ENCODE measurements at regions not wholly inside any gene's neighbourhood (a gene's known extent, or its start where the extent isn't known, plus 50 kb on each side); places are given as distances from the start of the nearest gene placed in this dataset.
"Not testable (repeated sequence)": the region's sequence is repeated elsewhere in the genome, so short reads cannot be mapped to it uniquely, and the experiment has no call there.

DNA sequence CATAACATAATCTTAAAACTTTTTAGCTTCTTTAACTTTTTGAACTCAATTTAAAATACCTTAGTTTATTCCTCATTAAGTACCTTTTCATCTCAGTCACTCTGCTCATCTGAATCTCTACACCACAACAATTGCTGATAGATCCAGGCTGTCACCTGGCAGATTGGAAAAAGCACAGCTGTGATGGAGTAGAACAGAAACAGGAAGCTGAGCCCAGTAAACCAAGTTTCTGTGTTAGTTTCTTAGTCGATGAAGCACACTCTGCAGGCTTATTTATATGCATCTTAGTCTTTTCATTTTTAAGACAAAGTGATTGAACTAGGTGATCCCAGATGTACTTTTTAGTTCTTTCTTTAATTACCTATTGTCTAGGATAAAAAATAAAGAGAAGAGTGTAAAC lies 1398.0 kb upstream of the ALCAM start:
- DNase-seq (ENCODE audit: low read depth in 2 of 2): no peak

DNA sequence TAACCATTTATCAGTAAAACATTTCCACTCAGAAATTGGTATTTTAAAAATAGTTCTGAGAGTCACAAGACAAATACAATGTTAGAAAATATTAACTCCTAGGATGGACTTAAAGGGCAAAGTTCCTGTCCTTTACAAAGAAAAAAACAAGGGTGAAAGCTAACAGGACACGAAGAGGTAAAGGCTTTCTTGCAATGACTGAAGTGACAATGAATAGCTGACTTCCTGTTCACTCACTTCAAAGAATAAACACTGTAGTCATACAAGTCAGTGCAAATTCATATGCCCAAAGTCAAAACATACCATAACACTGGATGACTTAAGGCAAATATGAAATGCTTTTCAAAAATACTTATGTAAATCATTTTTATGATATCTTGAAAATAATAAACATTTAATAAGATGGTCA lies 1389.8 kb upstream of the ALCAM start:
- no peak for DNase-seq (ENCODE audit: low read depth in 2 of 2)

DNA sequence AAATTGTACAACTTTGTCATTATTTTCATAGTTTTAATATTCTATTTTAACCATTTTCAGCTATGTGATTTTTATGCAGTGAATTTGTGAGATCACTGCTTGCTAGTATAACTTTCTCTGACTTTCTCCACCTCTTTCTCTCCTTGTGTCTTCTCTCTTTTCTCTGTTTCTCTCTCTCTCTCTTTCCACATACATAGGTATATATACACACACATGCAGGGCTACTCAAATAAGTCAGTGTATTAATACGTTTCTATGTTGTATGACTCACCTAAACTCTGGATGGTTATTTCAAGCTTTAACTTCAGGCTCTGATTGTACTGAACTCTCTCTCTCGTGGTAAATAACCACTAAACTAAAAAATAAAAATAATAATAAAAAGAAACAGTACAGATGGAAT lies 1389.3 kb upstream of the ALCAM start:
- DNase-seq (ENCODE audit: low read depth in 2 of 2): no peak

DNA sequence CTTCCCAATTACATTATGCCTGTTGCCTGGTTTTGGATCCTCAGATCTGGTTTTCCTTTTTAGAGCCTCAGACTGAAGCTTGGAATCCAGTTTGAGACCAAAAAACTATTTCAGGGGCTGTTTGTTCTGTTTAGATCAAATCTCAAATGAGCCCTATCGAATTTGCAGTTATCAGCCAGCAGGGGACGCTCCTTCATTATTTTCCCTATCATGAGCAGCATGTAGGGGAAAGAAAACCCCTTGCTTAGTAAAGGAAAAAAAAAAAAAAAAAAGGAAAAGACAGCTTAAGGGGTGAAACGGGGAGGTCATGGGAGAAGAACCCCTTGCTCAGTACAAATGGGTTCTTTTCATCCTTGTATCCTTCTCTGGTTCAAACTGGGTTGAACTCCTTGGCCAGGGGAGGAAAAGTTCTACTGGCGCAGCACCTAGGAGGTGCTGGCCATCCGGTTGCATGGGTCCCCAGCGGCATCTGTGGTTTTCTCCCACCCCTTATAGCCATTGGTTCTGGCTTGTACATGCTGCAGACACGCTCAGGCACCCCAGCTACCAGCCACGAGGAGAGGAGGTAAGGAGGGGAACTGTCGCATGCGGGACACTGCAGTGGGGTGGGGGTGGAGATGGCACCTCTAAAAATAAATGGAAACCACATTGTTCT lies 1375.1 kb upstream of the ALCAM start:
- peak; percentile 3 to 13 for DNase-seq (ENCODE audit: low read depth in 2 of 2)

DNA sequence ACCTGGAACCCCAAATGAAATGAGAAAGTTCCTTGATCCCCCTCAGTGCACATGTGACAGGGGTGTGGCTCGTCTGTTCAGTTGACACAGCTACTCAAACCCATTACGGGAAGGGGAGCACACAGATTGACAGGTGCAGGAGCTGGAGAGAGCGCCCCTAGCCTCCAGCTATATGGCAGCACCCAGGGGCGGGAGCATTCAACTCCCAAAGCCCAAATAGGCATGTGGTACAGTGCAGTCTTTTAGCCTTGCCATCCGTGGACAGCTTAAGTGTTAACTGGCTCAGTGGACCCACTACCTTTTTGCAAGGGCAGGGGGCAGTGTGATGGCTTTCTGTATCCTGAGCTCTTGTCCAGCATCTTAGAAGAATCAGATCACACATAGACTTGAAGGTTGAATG lies 1374.2 kb upstream of the ALCAM start:
- DNase-seq (ENCODE audit: low read depth in 2 of 2): no peak

DNA sequence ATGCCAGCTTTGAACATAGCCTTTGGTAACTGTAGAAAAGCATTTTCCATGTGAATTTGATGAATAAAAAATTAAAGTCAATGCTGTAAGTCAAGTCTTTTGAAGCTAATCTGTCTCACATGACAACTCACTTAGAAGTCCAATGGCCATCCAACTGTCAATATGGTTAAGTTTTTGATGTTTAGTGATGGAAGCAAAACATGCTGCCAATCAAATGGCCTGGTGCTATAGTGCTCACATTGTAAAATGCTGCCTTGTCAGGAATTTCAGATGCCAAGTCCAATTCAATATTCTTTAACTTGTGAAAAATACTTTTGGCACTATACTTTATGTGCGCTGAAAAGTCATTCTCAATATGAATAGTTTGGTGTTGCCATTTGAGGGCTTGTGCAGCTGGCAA lies 1361.8 kb upstream of the ALCAM start:
- no peak for DNase-seq (ENCODE audit: low read depth in 2 of 2)

DNA sequence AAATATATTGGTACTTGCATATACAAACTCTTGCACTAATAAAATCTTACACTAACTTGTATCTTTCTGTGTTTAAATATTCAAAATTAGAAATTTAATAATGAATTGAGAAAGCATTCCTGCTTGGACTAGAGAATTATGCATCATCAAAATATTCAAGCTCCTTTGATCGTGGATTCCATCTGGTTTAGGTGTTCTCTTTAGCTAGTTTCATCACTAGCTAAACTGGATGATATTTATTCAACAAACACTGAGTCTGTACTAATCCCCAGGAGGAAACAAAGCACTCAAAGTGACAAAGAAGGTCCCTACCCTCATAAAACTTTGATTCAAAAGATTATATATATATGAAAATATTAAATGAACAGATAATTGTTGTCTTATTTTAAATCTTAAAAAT lies 1360.9 kb upstream of the ALCAM start:
- no peak for DNase-seq (ENCODE audit: low read depth in 2 of 2)

DNA sequence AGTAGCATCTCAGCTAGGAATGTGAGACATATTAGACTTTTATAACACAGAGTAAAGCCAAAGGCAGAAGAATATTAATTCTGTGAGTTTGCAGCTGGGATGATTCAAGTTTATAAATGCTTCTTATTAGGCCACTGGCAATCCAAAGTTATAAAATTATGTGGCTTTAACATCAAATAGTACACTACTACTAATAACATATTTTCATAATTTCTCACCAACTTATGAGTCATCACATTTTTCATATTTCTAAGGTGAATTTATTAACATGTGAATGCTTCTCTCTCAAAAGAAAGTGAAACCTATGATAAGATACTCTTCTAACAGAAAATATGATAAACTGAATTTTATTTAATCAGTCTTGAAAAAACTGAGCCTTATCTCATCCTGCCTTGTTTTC lies 1348.2 kb upstream of the ALCAM start:
- no peak for DNase-seq (ENCODE audit: low read depth in 2 of 2)

DNA sequence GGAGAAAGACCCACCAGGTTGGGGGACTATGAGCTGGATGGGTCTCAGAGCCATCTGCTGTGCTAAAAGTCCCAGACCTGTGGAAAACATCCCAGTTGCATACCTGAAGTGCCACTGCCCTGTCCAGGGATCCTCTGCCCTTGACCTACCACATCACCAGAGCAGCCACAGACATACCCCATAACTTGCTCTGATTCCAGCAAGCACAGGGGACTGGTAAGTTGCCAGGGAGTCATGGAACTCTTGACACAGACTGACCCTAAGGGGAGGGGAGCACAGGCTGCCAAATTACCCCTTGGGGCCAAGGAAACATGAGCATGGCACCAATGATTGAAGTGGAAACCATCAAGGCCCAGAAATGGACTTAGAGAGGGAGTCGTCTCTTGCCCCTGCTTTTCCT lies 1335.1 kb upstream of the ALCAM start:
- no peak for DNase-seq (ENCODE audit: low read depth in 2 of 2)

DNA sequence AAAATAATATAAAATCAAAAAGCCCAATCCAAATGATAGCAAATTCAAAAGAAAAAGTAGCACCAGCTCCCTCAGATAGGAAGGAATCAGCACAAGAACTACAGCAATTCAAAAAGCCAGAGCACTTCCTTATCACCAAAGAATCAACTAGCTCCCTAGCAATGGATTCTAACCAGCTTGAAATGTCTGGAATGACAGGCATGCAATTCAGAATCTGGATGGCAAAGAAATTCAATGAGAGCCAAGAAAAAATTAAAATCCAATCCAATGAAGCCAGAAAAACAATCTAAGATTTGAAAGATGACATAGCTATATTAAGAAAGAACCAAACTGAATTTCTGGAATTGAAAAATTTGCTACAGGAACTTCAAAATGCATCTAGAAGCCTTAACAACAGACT lies 1334.4 kb upstream of the ALCAM start:
- peak in 1 of 2 experiments; percentile 0 for DNase-seq (ENCODE audit: low read depth in 2 of 2)

DNA sequence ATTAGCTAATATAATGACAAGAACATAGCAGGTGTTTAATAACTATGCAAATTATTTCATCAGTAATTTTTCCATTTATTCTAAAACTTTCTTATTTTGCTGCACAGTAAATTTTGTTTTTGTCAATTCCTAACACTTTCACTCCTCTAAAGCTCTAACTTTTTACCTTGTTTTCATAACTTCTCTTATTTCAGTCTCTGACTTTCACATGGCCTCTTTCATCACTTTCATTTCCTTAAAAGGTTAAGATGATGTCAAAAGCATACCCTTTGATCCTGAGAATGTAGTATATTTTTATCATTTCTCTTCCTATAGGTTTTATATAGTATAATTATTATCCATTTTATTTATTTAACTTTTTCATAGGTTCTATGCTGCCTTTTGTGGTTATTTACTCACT lies 1325.8 kb upstream of the ALCAM start:
- DNase-seq (ENCODE audit: low read depth in 2 of 2): no peak

DNA sequence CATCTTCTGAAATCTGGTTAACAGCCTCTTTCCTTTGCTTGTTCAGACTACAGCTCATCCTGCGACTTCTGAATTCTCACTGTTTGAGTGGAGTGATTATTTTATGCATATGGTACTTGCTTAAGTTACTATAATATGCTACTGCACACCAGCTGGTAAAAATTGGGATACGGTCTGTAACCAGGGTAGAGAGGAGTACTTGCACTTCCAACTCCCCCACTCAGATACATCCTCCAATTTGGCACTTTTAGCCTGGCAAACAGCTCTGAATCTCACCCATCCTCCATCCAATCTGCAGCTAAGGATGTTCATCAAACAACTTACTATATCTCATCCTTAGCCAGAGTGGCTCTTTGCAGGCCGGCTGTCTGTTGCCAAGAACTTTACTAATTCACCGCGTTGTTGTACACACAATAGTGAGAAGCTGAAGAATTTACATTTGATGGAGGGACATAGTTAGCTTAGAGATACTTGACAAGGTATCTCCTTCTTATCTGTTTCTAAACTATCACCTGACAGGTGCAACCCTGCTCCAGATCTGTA lies 1323.6 kb upstream of the ALCAM start:
- not testable (repeated sequence) for DNase-seq (ENCODE audit: low read depth in 2 of 2)

DNA sequence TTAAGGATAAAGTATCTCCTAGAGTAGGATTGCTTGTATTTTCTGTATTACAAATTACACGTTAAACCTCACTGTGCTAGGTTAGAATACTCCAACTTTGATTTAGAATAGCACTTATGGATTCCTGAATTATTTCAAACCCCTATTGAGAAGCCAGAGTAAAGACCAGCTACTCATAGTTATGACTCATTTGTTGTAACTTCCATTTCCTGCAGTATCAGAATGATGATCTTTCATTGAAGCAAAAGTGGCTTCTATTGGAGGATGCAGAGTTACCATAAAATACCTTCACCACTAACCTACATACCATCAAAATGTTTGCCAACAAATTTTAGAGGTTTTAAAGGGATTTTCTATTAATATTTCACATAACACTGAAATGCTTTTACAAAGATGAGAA lies 1322.7 kb upstream of the ALCAM start:
- no peak for DNase-seq (ENCODE audit: low read depth in 2 of 2)

DNA sequence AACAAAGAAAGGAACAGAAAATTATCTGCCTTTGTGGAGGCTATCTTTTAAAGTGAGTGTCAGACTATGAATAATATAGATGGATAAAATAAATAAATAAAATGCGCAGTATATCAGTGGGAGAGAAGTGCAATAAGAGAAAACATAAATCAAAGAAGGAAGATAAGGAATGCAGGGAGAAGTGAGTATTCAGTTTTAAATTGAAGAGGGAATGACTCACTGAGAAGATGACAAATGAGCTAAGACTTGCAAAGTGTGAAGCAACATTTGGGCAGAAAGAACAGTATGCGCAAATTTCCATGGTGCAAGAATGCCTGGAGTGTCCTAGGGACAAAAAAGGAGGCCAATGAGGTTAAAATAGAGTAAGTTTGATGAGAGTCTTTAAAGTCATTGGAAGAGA lies 1300.1 kb upstream of the ALCAM start:
- DNase-seq (ENCODE audit: low read depth in 2 of 2): peak; percentile 23 to 24

DNA sequence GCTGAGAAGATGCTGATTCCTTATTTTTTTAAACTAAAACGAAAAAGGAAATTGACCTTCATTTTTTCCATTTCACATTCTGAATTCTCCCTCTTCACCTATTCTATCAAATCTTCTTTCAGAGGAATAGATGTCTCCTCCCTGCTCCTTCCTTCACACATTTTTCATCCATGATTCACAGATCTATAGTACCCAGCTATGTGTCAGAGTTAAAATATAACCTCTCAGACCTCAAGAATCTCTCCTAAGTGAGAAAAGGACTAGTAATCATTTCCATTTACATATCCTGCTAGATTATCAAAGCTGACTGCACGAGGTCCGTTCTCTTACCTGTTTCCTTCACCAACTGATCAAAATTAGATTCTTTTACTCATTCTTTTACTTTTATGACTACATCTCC lies 1297.6 kb upstream of the ALCAM start:
- peak; percentile 9 to 14 for DNase-seq (ENCODE audit: low read depth in 2 of 2)

DNA sequence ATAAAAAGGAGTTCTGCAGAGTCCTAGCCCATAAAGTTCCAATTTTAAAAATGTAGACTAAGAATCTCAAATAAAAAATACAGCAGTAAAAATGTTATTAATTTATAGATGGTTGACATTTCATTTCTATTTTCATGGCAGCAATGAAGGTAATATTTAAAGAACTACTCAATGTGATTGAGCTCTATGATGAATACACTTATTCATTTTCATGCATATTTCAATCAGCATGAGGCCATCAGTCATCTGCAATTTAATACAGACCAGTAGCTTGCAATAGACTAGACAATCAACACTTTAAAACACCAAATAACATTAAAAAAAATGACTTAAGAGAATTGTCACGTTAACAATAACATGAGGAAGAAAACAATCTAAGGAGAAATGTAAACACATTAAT lies 1295.8 kb upstream of the ALCAM start:
- no peak for DNase-seq (ENCODE audit: low read depth in 2 of 2)

DNA sequence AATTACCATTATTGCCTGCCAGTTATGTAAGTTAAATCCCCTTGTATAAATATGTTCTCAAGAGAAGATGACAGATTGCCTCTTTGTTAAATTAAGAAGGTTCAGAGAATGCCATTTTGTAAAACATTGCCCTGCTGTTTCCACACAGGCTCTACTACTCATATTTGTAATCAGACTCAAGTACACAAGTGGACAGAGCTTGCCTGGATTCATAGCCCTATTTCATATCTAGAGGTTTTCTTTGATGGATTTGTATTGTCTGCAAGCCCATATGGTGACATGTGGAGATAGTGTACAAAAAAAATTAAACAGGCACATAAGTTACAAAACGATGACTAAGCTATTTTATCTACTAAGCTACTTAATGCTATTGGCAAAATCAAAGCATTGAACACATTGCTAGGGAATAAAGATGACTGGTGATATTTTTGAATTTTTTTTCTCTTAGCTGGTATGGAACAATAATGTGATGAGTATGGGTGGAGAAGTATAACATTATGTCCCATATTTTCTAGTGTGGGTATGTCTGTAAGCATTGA lies 1286.6 kb upstream of the ALCAM start:
- DNase-seq (ENCODE audit: low read depth in 2 of 2): no peak

DNA sequence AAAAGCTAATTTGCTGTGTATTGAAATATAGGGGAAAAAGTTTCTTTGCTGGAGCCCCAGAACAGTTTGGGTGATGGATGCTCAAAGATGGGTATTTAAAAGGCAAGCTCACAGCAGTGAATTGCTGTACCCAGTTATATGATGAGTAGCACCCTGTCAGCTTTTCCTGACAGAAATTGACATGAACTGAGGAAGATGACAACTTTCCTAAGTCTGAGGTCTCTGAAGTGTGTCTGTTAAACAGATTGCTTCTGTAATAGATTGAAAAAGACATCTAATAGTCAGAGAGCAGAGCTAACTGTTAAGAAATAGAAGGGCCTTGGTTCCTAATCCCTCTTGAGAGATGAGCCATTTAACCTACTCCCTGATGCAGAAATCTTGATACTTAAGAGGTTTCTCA lies 1278.0 kb upstream of the ALCAM start:
- no peak for DNase-seq (ENCODE audit: low read depth in 2 of 2)

DNA sequence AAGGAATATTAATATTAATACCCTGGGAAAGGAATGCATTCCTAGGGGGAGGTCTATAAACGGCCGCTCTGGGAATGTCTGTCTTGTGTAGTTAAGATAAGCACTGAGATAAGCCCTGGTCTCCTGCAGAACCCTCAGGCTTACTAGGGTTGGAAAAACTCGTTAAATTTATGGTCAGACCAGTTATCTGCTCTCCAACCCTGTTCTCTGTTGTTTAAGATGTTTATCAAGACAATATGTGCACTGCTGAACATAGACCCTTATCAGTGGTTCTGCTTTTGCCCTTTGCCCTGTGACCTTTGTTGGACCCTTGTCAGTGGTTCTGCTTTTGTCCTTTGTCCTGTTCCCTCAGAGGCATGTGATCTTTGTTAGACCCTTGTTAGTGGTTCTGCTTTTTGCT lies 1276.7 kb upstream of the ALCAM start:
- DNase-seq (ENCODE audit: low read depth in 2 of 2): not testable (repeated sequence)

DNA sequence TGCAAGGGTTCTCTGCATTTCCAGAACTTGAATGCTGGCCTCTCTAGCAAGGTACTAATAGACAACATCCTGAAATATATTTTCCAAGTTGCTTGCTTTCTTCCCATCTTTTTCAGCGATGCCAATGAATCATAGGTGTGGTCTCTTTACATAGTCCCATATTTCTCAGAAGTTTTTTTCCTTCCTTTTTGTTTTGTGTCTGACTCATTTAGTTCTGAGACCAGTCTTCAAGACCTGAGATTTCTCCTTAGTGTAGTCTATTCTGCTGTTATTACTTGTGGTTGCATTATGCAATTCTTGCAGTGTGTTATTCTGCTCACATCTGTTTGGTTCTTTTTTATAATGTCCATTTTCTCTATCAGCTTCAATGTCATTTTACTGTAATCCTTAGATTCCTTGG lies 1265.0 kb upstream of the ALCAM start:
- DNase-seq (ENCODE audit: low read depth in 2 of 2): no peak

DNA sequence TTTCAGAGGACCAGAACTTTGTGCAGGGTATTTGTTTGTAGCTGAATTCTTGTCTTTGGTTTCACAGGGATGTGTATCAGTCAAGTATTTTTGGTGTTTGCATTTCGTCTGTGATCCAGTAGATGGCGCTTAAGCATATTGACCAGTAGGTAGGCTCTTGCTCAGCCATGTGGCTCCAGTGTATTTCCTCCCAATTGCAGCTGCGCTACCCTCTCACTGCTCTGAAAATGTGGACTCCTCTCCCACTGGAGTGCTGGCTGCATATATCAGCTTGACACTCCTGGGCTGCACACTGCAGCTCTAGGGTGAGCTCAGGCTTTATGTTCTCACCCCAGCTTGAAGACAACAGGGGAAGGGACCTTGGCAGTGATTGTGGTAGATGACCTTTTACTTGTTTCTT lies 1264.3 kb upstream of the ALCAM start:
- peak; percentile 33 to 38 for DNase-seq (ENCODE audit: low read depth in 2 of 2)

DNA sequence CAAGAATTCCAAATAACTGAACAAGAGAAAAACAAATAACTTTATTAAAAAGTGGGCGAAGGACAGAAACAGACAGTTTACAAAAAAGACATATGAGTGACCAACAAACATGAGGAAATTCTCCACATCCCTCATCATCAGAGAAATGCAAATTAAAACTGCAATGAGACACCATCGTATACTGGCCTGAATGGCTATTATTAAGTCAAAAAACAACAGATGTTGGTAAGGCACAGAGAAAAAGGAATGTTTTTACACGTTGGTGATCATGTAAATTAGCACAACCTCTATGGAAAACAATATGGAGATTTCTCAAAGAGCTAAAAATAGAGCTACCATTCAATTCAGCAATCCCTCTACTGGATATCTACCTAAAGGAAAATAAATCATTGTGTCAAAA lies 1260.4 kb upstream of the ALCAM start:
- DNase-seq (ENCODE audit: low read depth in 2 of 2): no peak

DNA sequence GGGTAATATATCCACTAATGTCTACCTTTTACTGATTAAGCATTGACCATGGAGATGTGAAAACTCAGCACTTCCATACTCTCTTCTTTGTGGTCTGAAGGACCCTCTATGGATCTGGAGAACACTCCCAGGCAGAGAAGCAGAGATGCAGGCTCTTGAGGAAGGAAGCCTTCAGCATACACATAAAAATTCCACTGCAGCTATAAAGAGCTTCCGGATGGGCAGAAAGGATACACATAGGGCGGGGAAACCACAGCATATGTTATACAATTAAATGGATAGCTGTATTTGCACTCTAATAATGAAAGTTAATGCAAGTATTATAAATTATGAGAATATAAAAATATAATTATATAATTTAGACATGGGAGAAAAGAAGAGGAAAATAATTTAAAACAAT lies 1258.2 kb upstream of the ALCAM start:
- DNase-seq (ENCODE audit: low read depth in 2 of 2): no peak

DNA sequence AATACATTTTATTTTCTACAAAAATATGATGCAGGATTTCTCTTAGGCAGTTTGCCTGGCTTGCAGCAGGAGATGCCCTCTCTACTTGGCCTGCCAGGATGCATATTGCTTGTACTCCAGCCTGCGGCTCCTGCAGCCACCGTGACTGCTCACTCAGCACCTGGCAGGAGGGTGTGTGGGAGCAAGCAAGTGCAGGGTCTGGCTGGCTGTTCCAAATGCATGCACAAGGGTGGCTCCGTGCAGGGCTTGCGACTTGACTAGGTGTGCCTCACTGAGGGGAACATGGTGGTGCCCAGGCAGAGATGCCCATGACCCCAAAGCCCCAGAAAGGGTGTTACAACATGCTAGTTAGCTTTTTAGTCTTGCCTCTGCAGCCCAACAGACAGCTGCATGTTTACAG lies 1240.2 kb upstream of the ALCAM start:
- no peak for DNase-seq (ENCODE audit: low read depth in 2 of 2)
